ENCODE measurements at regions not wholly inside any gene's neighbourhood (a gene's known extent, or its start where the extent isn't known, plus 50 kb on each side); places are given as distances from the start of the nearest gene placed in this dataset.

GRCh38 chr1:209328196-209328595 lies 255.3 kb upstream of the CAMK1G start:
- peaks cover 7% of the 10 kb centered on the region for H3K4me1 Mint-ChIP-seq (ENCODE audit: low read depth, unreplicated experiment)
- no peak for DNase-seq
- no peaks in the 10 kb centered on the region for H3K27me3 Mint-ChIP-seq (ENCODE audit: unreplicated experiment)

DNA sequence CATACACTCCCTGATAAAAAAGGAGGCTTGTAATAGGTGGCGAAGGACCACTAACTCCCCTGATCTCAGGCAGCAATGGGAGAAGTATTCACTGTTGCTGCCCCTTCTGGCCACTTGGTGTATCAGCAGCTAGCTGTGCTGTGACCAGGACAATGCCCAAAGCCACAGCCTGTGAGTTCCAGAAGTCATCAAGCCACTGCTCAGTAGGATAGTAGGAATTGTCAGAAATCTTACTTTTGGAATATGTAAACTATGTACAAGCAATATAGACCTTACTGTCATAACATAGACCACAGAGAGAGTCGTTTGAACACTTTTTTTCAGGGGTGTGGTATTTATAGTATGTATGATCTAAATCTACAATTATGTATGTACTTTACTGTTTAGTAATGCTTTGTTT lies 248.3 kb upstream of the CAMK1G start:
- no peak overlapping the region for H3K27ac Mint-ChIP-seq (ENCODE audit: unreplicated experiment)
- peak; percentile 72 for DNase-seq

More at GRCh38 chr1:209328196-209328595, 255.3 kb upstream of the CAMK1G start:
- peaks cover 5% of the 10 kb centered on the region for H3K36me3 Mint-ChIP-seq (ENCODE audit: unreplicated experiment)
- TF ChIP-seq CTCF (IDR thresholded peaks at IDR 0.05; ENCODE audit: partially characterized antibody, unreplicated experiment) = no peak
- H3K9me3 Mint-ChIP-seq (ENCODE audit: unreplicated experiment) = peaks cover 1% of the 10 kb centered on the region
- no peak overlapping the region for H3K27ac Mint-ChIP-seq (ENCODE audit: unreplicated experiment)
- H3K4me3 Mint-ChIP-seq (ENCODE audit: unreplicated experiment) = no peak overlapping the region

GRCh38 chr1:209341146-209341545 lies 242.4 kb upstream of the CAMK1G start:
- TF ChIP-seq CTCF (IDR thresholded peaks at IDR 0.05; ENCODE audit: partially characterized antibody, unreplicated experiment) = no peak
- peaks cover 4% of the 10 kb centered on the region for H3K4me1 Mint-ChIP-seq (ENCODE audit: low read depth, unreplicated experiment)

More for the DNA sequence above, 248.3 kb upstream of the CAMK1G start:
- Mint-ChIP-seq H3K4me1 (ENCODE audit: low read depth, unreplicated experiment) (no peaks in the 10 kb centered on the region), H3K27me3 (ENCODE audit: unreplicated experiment) (no peaks in the 10 kb centered on the region), H3K36me3 (ENCODE audit: unreplicated experiment) (no peaks in the 10 kb centered on the region), H3K9me3 (ENCODE audit: unreplicated experiment) (no peaks in the 10 kb centered on the region), H3K4me3 (ENCODE audit: unreplicated experiment) (no peak overlapping the region)
- peak; percentile 84 for TF ChIP-seq CTCF (IDR thresholded peaks at IDR 0.05; ENCODE audit: partially characterized antibody, unreplicated experiment)

GRCh38 chr1:209341673-209342420 lies 241.7 kb upstream of the CAMK1G start:
- DNase-seq = no peak
- H3K36me3 Mint-ChIP-seq (ENCODE audit: unreplicated experiment) = no peaks in the 10 kb centered on the region
- TF ChIP-seq CTCF (IDR thresholded peaks at IDR 0.05; ENCODE audit: partially characterized antibody, unreplicated experiment) = no peak
- H3K9me3 Mint-ChIP-seq (ENCODE audit: unreplicated experiment) = no peaks in the 10 kb centered on the region
- H3K4me1 Mint-ChIP-seq (ENCODE audit: low read depth, unreplicated experiment) = peaks cover 4% of the 10 kb centered on the region
- H3K27me3 Mint-ChIP-seq (ENCODE audit: unreplicated experiment) = peaks cover 2% of the 10 kb centered on the region
- no peak overlapping the region for H3K4me3 Mint-ChIP-seq (ENCODE audit: unreplicated experiment)
- peak overlapping the region; percentile 59 for H3K27ac Mint-ChIP-seq (ENCODE audit: unreplicated experiment)

More at GRCh38 chr1:209341146-209341545, 242.4 kb upstream of the CAMK1G start:
- peaks cover 2% of the 10 kb centered on the region for H3K27me3 Mint-ChIP-seq (ENCODE audit: unreplicated experiment)
- no peak overlapping the region for H3K4me3 Mint-ChIP-seq (ENCODE audit: unreplicated experiment)
- H3K9me3 Mint-ChIP-seq (ENCODE audit: unreplicated experiment) = no peaks in the 10 kb centered on the region
- H3K27ac Mint-ChIP-seq (ENCODE audit: unreplicated experiment) = no peak overlapping the region
- DNase-seq = no peak
- no peaks in the 10 kb centered on the region for H3K36me3 Mint-ChIP-seq (ENCODE audit: unreplicated experiment)

DNA sequence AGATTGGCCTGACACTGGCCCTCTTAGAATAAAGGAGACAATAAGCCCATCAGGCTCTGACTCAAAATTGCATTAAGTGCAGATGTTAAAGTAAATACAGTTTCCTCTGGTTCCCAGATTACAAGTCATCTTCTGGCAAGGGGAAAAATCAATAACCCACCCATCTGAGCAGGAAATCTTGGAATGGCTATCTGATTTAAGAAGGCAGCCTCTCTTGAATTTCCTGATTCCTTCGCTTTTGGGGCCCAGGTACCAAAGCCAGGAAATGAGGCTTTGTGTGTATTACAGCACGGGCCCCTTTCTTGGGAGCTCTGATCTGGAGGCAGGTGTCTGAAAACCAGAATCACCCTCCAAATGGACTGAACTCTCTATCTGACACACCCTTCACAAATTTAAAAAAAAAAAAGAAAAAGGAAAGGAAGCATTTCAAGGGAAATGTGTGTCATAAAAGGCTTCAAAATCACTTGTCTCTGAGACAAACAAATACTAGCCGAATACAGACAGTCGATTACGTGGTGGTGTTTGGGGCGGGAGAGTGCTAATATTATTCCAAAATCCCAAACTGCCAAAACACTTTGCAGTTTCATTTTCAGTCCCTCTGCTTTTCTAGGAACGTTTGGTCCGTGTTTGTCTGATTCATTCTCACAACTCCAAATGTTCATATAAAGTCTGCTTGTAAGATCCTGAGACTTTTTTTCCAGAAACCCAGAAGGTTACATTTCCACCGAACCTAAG lies 240.9 kb upstream of the CAMK1G start:
- H3K36me3 Mint-ChIP-seq (ENCODE audit: unreplicated experiment) = no peaks in the 10 kb centered on the region
- H3K27ac Mint-ChIP-seq (ENCODE audit: unreplicated experiment) = peak overlapping the region; percentile 59
- H3K4me3 Mint-ChIP-seq (ENCODE audit: unreplicated experiment) = no peak overlapping the region
- H3K4me1 Mint-ChIP-seq (ENCODE audit: low read depth, unreplicated experiment) = peaks cover 4% of the 10 kb centered on the region
- no peak for TF ChIP-seq CTCF (IDR thresholded peaks at IDR 0.05; ENCODE audit: partially characterized antibody, unreplicated experiment)
- H3K27me3 Mint-ChIP-seq (ENCODE audit: unreplicated experiment) = peaks cover 2% of the 10 kb centered on the region
- no peak for DNase-seq
- H3K9me3 Mint-ChIP-seq (ENCODE audit: unreplicated experiment) = no peaks in the 10 kb centered on the region
